ENCODE measurements at regions not wholly inside any gene's neighbourhood (a gene's known extent, or its start where the extent isn't known, plus 50 kb on each side); places are given as distances from the start of the nearest gene placed in this dataset.

- Histone ChIP-seq H3K9ac (ENCODE audit: low read length) (no peak overlapping the region), H3K9me2 (ENCODE audit: insufficient read depth) (no peaks in the 10 kb centered on the region), H3K27me3 (ENCODE audit: insufficient read depth, low read length) (0 out of 2 replicates have a peak, but pooled peaks cover 2% of the 10 kb centered on the region), H3K36me3 (ENCODE audit: control insufficient read depth in 1 of 2, insufficient read depth in 2 of 2, low read length in 2 of 2) (no peaks in the 10 kb centered on the region), H4K20me1 (ENCODE audit: insufficient read depth) (no peaks in the 10 kb centered on the region), H3K4me3 (replicated peaks in 1 of 2; ENCODE audit: low read depth in 1 of 2, low read length in 2 of 2) (no peak overlapping the region), H3K9me3 (ENCODE audit: control insufficient read depth in 1 of 2, insufficient read depth in 1 of 2, low read depth in 1 of 2, low read length in 2 of 2) (no peaks in the 10 kb centered on the region), H3K4me2 (ENCODE audit: low read length) (no peak overlapping the region), H3K79me2 (ENCODE audit: insufficient read depth, low read length) (no peaks in the 10 kb centered on the region), H2AFZ (ENCODE audit: low read depth, low read length, poor library complexity, severe bottlenecking) (no peak overlapping the region), H3K27ac (ENCODE audit: low read depth, low read length) (no peak overlapping the region), H3K4me1 (ENCODE audit: control insufficient read depth in 1 of 2, insufficient read depth in 2 of 2, low read length in 2 of 2) (no peaks in the 10 kb centered on the region)
- no peak for TF ChIP-seq MAX (IDR thresholded peaks at IDR 0.05)
- TF ChIP-seq POLR2AphosphoS5 (IDR thresholded peaks at IDR 0.05; ENCODE audit: low read depth, low read length), result no peak
- TF ChIP-seq FOSL1 (IDR thresholded peaks at IDR 0.05; ENCODE audit: low read depth), result no peak
- no peak for TF ChIP-seq EZH2phosphoT487 (IDR thresholded peaks at IDR 0.05; ENCODE audit: borderline replicate concordance)
- TF ChIP-seq JUND (IDR thresholded peaks at IDR 0.05), result no peak
- TF ChIP-seq POLR2A (IDR thresholded peaks at IDR 0.05; ENCODE audit: borderline replicate concordance, extremely low read depth, insufficient read depth, insufficient read length), result no peak
- TF ChIP-seq ZNF274 (IDR thresholded peaks at IDR 0.05; ENCODE audit: low read depth, low read length), result no peak
- no peak for TF ChIP-seq ZFX (IDR thresholded peaks at IDR 0.05)
- no peak for TF ChIP-seq SP1 (IDR thresholded peaks at IDR 0.05; ENCODE audit: low read depth)
- TF ChIP-seq CTCF (IDR thresholded peaks at IDR 0.05 in 2 of 3, conservative IDR thresholded peaks at IDR 0.05 in 1 of 3; ENCODE audit: borderline replicate concordance in 1 of 3, insufficient read depth in 1 of 3, low read depth in 2 of 3, low read length in 2 of 3), result no peak
- TF ChIP-seq SIN3A (IDR thresholded peaks at IDR 0.05; ENCODE audit: low read depth), result no peak
- POLR2A ChIA-PET, result no interaction called here
- intact Hi-C loops (cut with micrococcal nuclease), result no loop called here
- CTCF ChIA-PET, result no interaction called here
- RAD21 ChIA-PET (ENCODE audit: low non-redundant PET in 1 of 2, low total read pairs in 2 of 2, uncharacterized antibody in 2 of 2, unreplicated experiment in 2 of 2), result no interaction called here
- ATAC-seq (no peak), DNase-seq (ENCODE audit: low read depth, low spot score) (no peak)
- no TSS peak for BruUV-seq (replicated peaks)
Observed at GRCh38 chr2:43030551-43031307, 195.7 kb downstream of the ZFP36L2 start.
